Neuronal stem cell (in vitro differentiated cells): ENCODE measurements at regions not wholly inside any gene's neighbourhood (a gene's known extent, or its start where the extent isn't known, plus 50 kb on each side); places are given as distances from the start of the nearest gene placed in this dataset.
"Not testable (repeated sequence)": the region's sequence is repeated elsewhere in the genome, so short reads cannot be mapped to it uniquely, and the experiment has no call there.

ENCODE experiments used
- DNase-seq: peaks from one replicate; pipeline ENCODE4 v3.0.0-alpha.2; 2013; ENCODE audit warnings: low spot score
- H2AFZ ChIP-seq: one replicate; pipeline ENCODE4 v1.6.1; 2013; ENCODE audit warnings: mild to moderate bottlenecking, low read length, inconsistent platforms
- H2AK5ac ChIP-seq: 2 replicates; pipeline ENCODE4 v1.6.1; 2013; ENCODE audit warnings: low read depth, mild to moderate bottlenecking, inconsistent platforms, low read length, moderate library complexity, mixed read lengths
- H2BK120ac ChIP-seq: 2 replicates; pipeline ENCODE4 v1.6.1; 2013; ENCODE audit warnings: low read depth, mild to moderate bottlenecking, inconsistent platforms, low read length, moderate library complexity, mixed read lengths
- H2BK12ac ChIP-seq: one replicate; pipeline ENCODE4 v1.6.1; 2013; ENCODE audit warnings: low read length, inconsistent platforms
- H2BK15ac ChIP-seq: 2 replicates; pipeline ENCODE4 v1.6.1; 2013; ENCODE audit warnings: mild to moderate bottlenecking, low read length, inconsistent platforms, mixed read lengths
- H2BK5ac ChIP-seq: one replicate; pipeline ENCODE4 v1.6.1; 2013; ENCODE audit warnings: inconsistent platforms, mild to moderate bottlenecking, low read length, moderate library complexity
- H3K14ac ChIP-seq: one replicate; pipeline ENCODE4 v1.6.1; 2013; ENCODE audit warnings: low read length, inconsistent platforms
- H3K18ac ChIP-seq: 2 replicates; pipeline ENCODE4 v1.6.1; 2013; ENCODE audit warnings: low read length, inconsistent platforms
- H3K23ac ChIP-seq: 2 replicates; pipeline ENCODE4 v1.6.1; 2013; ENCODE audit warnings: low read depth, mild to moderate bottlenecking, mixed read lengths, low read length, inconsistent platforms; ENCODE audit not compliant: poor library complexity
- H3K27ac ChIP-seq: replicated peaks from 3 replicates; pipeline ENCODE4 v1.5.1; 2013; ENCODE audit warnings: low read length, inconsistent platforms
- H3K27me3 ChIP-seq, 3 experiments: 2 replicates each; pipeline ENCODE4 v1.6.1; 2013; ENCODE audit warnings: low read length in 3 of 3, mild to moderate bottlenecking in 2 of 3, inconsistent platforms in 1 of 3, low read depth in 1 of 3, mixed read lengths in 1 of 3, moderate library complexity in 1 of 3; ENCODE audit not compliant: control insufficient read depth in 3 of 3, insufficient read depth in 3 of 3
- H3K36me3 ChIP-seq, 2 donors: replicated peaks in 1 of 2; 2 replicates each; pipeline ENCODE4 v1.6.1; 2013; ENCODE audit warnings: low read length in 2 of 2; ENCODE audit not compliant: control insufficient read depth in 2 of 2, insufficient read depth in 2 of 2
- H3K4ac ChIP-seq: 2 replicates; pipeline ENCODE4 v1.6.1; 2013; ENCODE audit warnings: inconsistent platforms, mild to moderate bottlenecking, low read length, moderate library complexity
- H3K4me1 ChIP-seq, 2 donors: 1 replicate in 1 of 2; 2 replicates in 1 of 2; pipeline ENCODE4 v1.6.1; 2013; ENCODE audit warnings: low read length in 2 of 2, low read depth in 1 of 2; ENCODE audit not compliant: control insufficient read depth in 2 of 2, insufficient read depth in 1 of 2
- H3K4me2 ChIP-seq: one replicate; pipeline ENCODE4 v1.6.1; 2013; ENCODE audit warnings: mild to moderate bottlenecking, low read length, inconsistent platforms; ENCODE audit not compliant: insufficient read depth, poor library complexity, severe bottlenecking
- H3K4me3 ChIP-seq, 2 donors: 2 replicates each; pipeline ENCODE4 v1.5.1; 2013; ENCODE audit warnings: low read length in 2 of 2, mild to moderate bottlenecking in 2 of 2, inconsistent platforms in 1 of 2, moderate library complexity in 1 of 2
- H3K79me1 ChIP-seq: one replicate; pipeline ENCODE4 v1.6.1; 2013; ENCODE audit warnings: low read depth, mild to moderate bottlenecking, inconsistent platforms, low read length, moderate library complexity
- H3K9ac ChIP-seq: one replicate; pipeline ENCODE4 v1.6.1; 2013; ENCODE audit warnings: mild to moderate bottlenecking, low read depth, low read length, inconsistent platforms; ENCODE audit not compliant: poor library complexity
- H3K9me3 ChIP-seq, 2 donors: replicated peaks in 1 of 2; 2 replicates each; pipeline versions ENCODE3 to v1.6.1; 2013; ENCODE audit warnings: low read length in 2 of 2, mild to moderate bottlenecking in 2 of 2, inconsistent platforms in 1 of 2, low read depth in 1 of 2, mixed read lengths in 1 of 2, moderate library complexity in 1 of 2; ENCODE audit not compliant: control insufficient read depth in 2 of 2, insufficient read depth in 1 of 2
- H4K8ac ChIP-seq: one replicate; pipeline ENCODE4 v1.6.1; 2013; ENCODE audit warnings: low read depth, mild to moderate bottlenecking, inconsistent platforms, low read length, moderate library complexity
- H4K91ac ChIP-seq: one replicate; pipeline ENCODE4 v1.6.1; 2013; ENCODE audit warnings: low read length, low read depth, mild to moderate bottlenecking, inconsistent platforms; ENCODE audit not compliant: poor library complexity
- WGBS, 2 donors: extraction: QIAGEN DNeasy Blood & Tissue Kit; methylation state at CpG; one replicate each; pipeline ENCODE4 v1.1.7; 2013; ENCODE audit warnings: missing lambda C conversion rate in 2 of 2, mixed read lengths in 1 of 2; ENCODE audit not compliant: insufficient read length in 2 of 2, insufficient replicate concordance in 1 of 2; ENCODE audit errors: extremely low coverage in 2 of 2; 5-methylcytosine and 5-hydroxymethylcytosine counted together

DNA sequence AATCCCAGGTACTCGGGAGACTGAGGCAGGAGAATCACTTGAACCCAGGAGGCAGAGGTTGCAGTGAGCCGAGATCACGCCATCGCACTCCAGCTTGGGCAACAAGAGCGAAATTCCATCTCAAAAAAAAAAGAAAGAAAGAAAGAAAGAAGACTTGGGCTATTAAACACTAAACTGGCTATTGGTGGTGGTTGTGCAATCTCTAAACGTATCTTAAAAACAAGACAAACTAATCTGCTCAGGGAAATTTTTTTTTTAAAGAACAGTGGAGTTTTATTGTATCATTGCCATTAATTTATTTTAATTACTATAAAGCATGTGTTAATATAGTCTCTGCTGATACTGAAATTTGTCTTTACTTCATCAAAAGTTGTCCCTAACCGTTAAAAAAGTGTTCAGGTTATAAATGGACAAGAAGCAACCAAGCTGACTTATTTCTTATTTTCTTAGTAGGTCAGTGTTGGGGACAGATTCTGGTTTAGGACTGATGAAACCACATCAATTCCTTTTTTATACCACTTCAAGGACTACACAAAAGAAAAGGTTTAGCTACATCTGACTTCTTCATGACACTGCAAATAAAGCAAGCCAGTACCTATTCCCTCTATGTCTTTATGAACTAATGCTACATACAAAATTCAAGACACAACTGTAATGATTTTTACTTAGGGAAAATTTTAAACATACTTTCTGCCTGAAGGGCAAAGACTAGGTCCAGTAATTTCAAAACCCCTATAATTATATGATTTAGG lies 68.7 kb upstream of the KRAS start:
- Histone ChIP-seq H3K23ac (no peak overlapping the region), H2AK5ac (no peak overlapping the region), H4K8ac (no peak overlapping the region), H3K4ac (no peak overlapping the region), H3K4me2 (no peak overlapping the region), H3K27me3 (peaks cover 0 to 3% (median 0%) of the 10 kb centered on the region in 3 experiments), H2BK5ac (no peak overlapping the region), H4K91ac (no peak overlapping the region), H2BK15ac (no peak overlapping the region), H2BK120ac (no peak overlapping the region), H3K4me3 (no peak overlapping the region), H3K14ac (no peak overlapping the region), H3K9me3 (no peaks in the 10 kb centered on the region), H3K27ac (no peak overlapping the region), H3K9ac (no peak overlapping the region), H3K4me1 (no peaks in the 10 kb centered on the region), H3K18ac (no peak overlapping the region), H2AFZ (no peak overlapping the region), H3K36me3 (no peaks in the 10 kb centered on the region), H3K79me1 (no peaks in the 10 kb centered on the region), H2BK12ac (no peak overlapping the region)
- WGBS, 2 donors: no CpG with 5 or more reads among the region's 7 CpGs
- DNase-seq: no peak

GRCh38 chr12:25317553-25317952 lies 66.8 kb upstream of the KRAS start:
- H3K14ac ChIP-seq: no peak overlapping the region
- H2BK12ac ChIP-seq: no peak overlapping the region
- H2BK120ac ChIP-seq: no peak overlapping the region
- no peak overlapping the region for H3K18ac ChIP-seq
- H3K4me3 ChIP-seq: no peak overlapping the region
- no peak overlapping the region for H3K27ac ChIP-seq
- H3K27me3 ChIP-seq: no peaks in the 10 kb centered on the region
- no peak overlapping the region for H3K4me2 ChIP-seq
- H3K9ac ChIP-seq: no peak overlapping the region
- WGBS, 2 donors: no CpG with 5 or more reads among the region's 4 CpGs
- H3K79me1 ChIP-seq: no peaks in the 10 kb centered on the region
- no peak overlapping the region for H3K4ac ChIP-seq
- H2AFZ ChIP-seq: no peak overlapping the region
- no peaks in the 10 kb centered on the region for H3K36me3 ChIP-seq
- no peak overlapping the region for H2BK5ac ChIP-seq
- no peak for DNase-seq
- no peak overlapping the region for H4K8ac ChIP-seq
- no peaks in the 10 kb centered on the region for H3K4me1 ChIP-seq
- no peak overlapping the region for H2AK5ac ChIP-seq
- H2BK15ac ChIP-seq: no peak overlapping the region
- no peak overlapping the region for H4K91ac ChIP-seq
- no peak overlapping the region for H3K23ac ChIP-seq
- H3K9me3 ChIP-seq: no peaks in the 10 kb centered on the region

GRCh38 chr12:25315388-25315787 lies 64.7 kb upstream of the KRAS start:
- Histone ChIP-seq H2BK15ac (no peak overlapping the region), H3K4me2 (no peak overlapping the region), H3K79me1 (no peaks in the 10 kb centered on the region), H2AFZ (no peak overlapping the region), H2BK12ac (no peak overlapping the region), H3K4me1 (no peaks in the 10 kb centered on the region), H3K14ac (no peak overlapping the region), H3K18ac (no peak overlapping the region), H2BK5ac (no peak overlapping the region), H3K9ac (no peak overlapping the region), H4K91ac (no peak overlapping the region), H4K8ac (no peak overlapping the region), H3K4ac (no peak overlapping the region), H3K36me3 (no peaks in the 10 kb centered on the region), H2BK120ac (no peak overlapping the region), H3K4me3 (no peak overlapping the region), H2AK5ac (no peak overlapping the region), H3K27ac (no peak overlapping the region), H3K23ac (no peak overlapping the region), H3K9me3 (no peaks in the 10 kb centered on the region), H3K27me3 (no peaks in the 10 kb centered on the region)
- no peak for DNase-seq

- not testable (repeated sequence) for H4K91ac ChIP-seq, H2BK5ac ChIP-seq, H2AFZ ChIP-seq, H3K79me1 ChIP-seq, H2AK5ac ChIP-seq, H3K9ac ChIP-seq, H3K23ac ChIP-seq, H2BK120ac ChIP-seq, H3K36me3 ChIP-seq, H4K8ac ChIP-seq, H3K4me1 ChIP-seq, H3K27me3 ChIP-seq, H3K4me3 ChIP-seq, H3K14ac ChIP-seq, DNase-seq, H3K9me3 ChIP-seq, H3K27ac ChIP-seq, H2BK12ac ChIP-seq, H3K18ac ChIP-seq, H3K4ac ChIP-seq, H3K4me2 ChIP-seq, H2BK15ac ChIP-seq
- no CpG with 5 or more reads among the region's 4 CpGs for WGBS, 2 donors
Observed at GRCh38 chr12:25313266-25313990, 62.7 kb upstream of the KRAS start.
